GM12878 (cell line): ENCODE measurements at regions not wholly inside any gene's neighbourhood (a gene's known extent, or its start where the extent isn't known, plus 50 kb on each side); places are given as distances from the start of the nearest gene placed in this dataset.

Experiments
- ATAC-seq: fragments of 200-7000 bp; cut with Tn5 transposase; 3 replicates; pipeline ENCODE4 v1.9.1; 2020; ENCODE audit warnings: mild to moderate bottlenecking, moderate library complexity
- BruUV-seq: library from RNA; stranded (reverse); fragments of 400-500 nt; replicated peaks from 2 replicates; lab custom pipeline; 2021; lab: Mats Ljungman, UMichigan
- CTCF ChIA-PET: fragments of 300-600 bp; sonication (Branson Sonifier 250); formaldehyde crosslinking; extraction: SDS; loops from one replicate; lab custom pipeline; 2021; ENCODE audit warnings: inconsistent platforms; lab: Yijun Ruan, JAX
- POLR2A ChIA-PET: fragments of 350-600 bp; formaldehyde crosslinking; extraction: SDS; loops from one replicate; lab custom pipeline; 2021; ENCODE audit warnings: inconsistent platforms; lab: Charles Lee
- RAD21 ChIA-PET: fragments of 300-600 bp; sonication (Branson Sonifier 250); formaldehyde crosslinking; loops from one replicate; lab custom pipeline; 2023; ENCODE audit warnings: antibody characterized with exemption; ENCODE audit not compliant: unreplicated experiment; lab: Charles Lee
- SMC1A ChIA-PET: fragments of 300-600 bp; sonication (Branson Sonifier 250); formaldehyde crosslinking; loops from one replicate; lab custom pipeline; 2023; ENCODE audit not compliant: unreplicated experiment, uncharacterized antibody; lab: Charles Lee
- DNase-seq: peaks from one replicate; pipeline ENCODE4 v3.0.0-alpha.2; 2011; ENCODE audit warnings: low read depth, low spot score
- FAIRE-seq: peaks from 3 replicates; lab custom pipeline; 2011; peaks lifted over from hg19 to GRCh38; lab: Jason Lieb, UNC
- H2AFZ ChIP-seq: 2 replicates; pipeline ENCODE4 v1.6.0; 2011; ENCODE audit warnings: low read depth, low read length, control low read depth; ENCODE audit not compliant: control insufficient read depth
- H3K27ac ChIP-seq: 2 replicates; pipeline ENCODE4 v1.5.1; 2011; ENCODE audit warnings: control low read depth; ENCODE audit not compliant: control insufficient read depth, insufficient read depth
- H3K27me3 ChIP-seq, 2 experiments: replicated peaks in 1 of 2; 2 replicates each; pipeline versions ENCODE4 v1.6.0 to v1.6.1; 2011; ENCODE audit warnings: low read length in 1 of 2; ENCODE audit not compliant: control insufficient read depth in 2 of 2, insufficient read depth in 2 of 2
- H3K36me3 ChIP-seq, 2 experiments: 2 replicates each; pipeline ENCODE4 v1.5.1; 2011; ENCODE audit warnings: low read length in 1 of 2; ENCODE audit not compliant: control insufficient read depth in 2 of 2, insufficient read depth in 2 of 2
- H3K4me1 ChIP-seq: 2 replicates; pipeline ENCODE4 v1.6.1; 2011; ENCODE audit warnings: mild to moderate bottlenecking, low read length, moderate library complexity, mixed read lengths; ENCODE audit not compliant: control insufficient read depth, insufficient read depth
- H3K4me2 ChIP-seq: 2 replicates; pipeline ENCODE4 v1.6.0; 2011; ENCODE audit warnings: control low read depth; ENCODE audit not compliant: control insufficient read depth, insufficient read depth
- H3K4me3 ChIP-seq: fragments of 200-600 bp; sonication (generic); 2 replicates; pipeline ENCODE4 v1.5.1; 2016
- H3K79me2 ChIP-seq: 2 replicates; pipeline ENCODE4 v1.6.0; 2011; ENCODE audit warnings: low read length; ENCODE audit not compliant: control insufficient read depth, insufficient read depth
- H3K9ac ChIP-seq: 2 replicates; pipeline ENCODE4 v1.8.0; 2011; ENCODE audit warnings: low read length, control low read depth, mixed read lengths; ENCODE audit not compliant: control insufficient read depth, insufficient read depth
- H3K9me3 ChIP-seq: replicated peaks from 3 replicates; pipeline ENCODE4 v1.5.1; 2011; ENCODE audit warnings: mild to moderate bottlenecking, low read length; ENCODE audit not compliant: control insufficient read depth, insufficient read depth
- H4K20me1 ChIP-seq: 2 replicates; pipeline ENCODE4 v1.6.0; 2011; ENCODE audit not compliant: control insufficient read depth, insufficient read depth
- CBX5 ChIP-seq: sonication (generic); IDR thresholded peaks from 2 replicates; pipeline ENCODE4 v1.6.1; 2016; ENCODE audit warnings: low read depth, moderate library complexity, mild to moderate bottlenecking, inconsistent platforms
- CEBPZ ChIP-seq: fragments of 150-350 bp; IDR thresholded peaks from 2 replicates; pipeline ENCODE4 v1.6.1; 2016; ENCODE audit warnings: low read depth, low read length
- GATAD2B ChIP-seq: fragments of 450-650 bp; conservative IDR thresholded peaks from 2 replicates; pipeline ENCODE4 v1.6.1; 2017; ENCODE audit warnings: low read depth, mild to moderate bottlenecking, moderate library complexity
- IKZF2 ChIP-seq, 2 experiments: fragments of 450-650 bp; IDR thresholded peaks; 2 replicates each; pipeline ENCODE4 v1.6.1; 2017; ENCODE audit warnings: mild to moderate bottlenecking in 2 of 2, moderate library complexity in 2 of 2
- ZBTB4 ChIP-seq: fragments of 450-650 bp; formaldehyde crosslinking; IDR thresholded peaks from 2 replicates; pipeline ENCODE4 v1.4.0; 2022; ENCODE audit warnings: mild to moderate bottlenecking, moderate library complexity
- WGBS: methylation state at CpG from one replicate; pipeline ENCODE4 v1.1.6; 2016; ENCODE audit warnings: low lambda C conversion rate; ENCODE audit not compliant: insufficient replicate concordance, insufficient coverage; ENCODE audit errors: missing lambda C conversion rate; 5-methylcytosine and 5-hydroxymethylcytosine counted together
- in situ Hi-C: fragments of 300-500 bp; cut with MboI; formaldehyde crosslinking; loops from 9 replicates; pipeline ENCODE4 v1.14.3; 2018; ENCODE audit warnings: mixed read lengths
- intact Hi-C: fragments of 100-400 bp; cut with micrococcal nuclease; formaldehyde crosslinking; loops from one replicate; pipeline ENCODE4 v1.14.2; 2022; ENCODE audit not compliant: unreplicated experiment
- TF ChIP-seq, protein P1 (sequence below), 3 experiments: IDR thresholded peaks in 2 of 3; conservative IDR thresholded peaks in 1 of 3; 2 replicates each; pipeline ENCODE4 v1.5.1; 2011; ENCODE audit warnings: low read depth in 3 of 3, low read length in 3 of 3, mild to moderate bottlenecking in 3 of 3, control low read depth in 2 of 3, moderate library complexity in 2 of 3, inconsistent platforms in 1 of 3, mixed read lengths in 1 of 3; ENCODE audit not compliant: control insufficient read depth in 2 of 3, insufficient read depth in 1 of 3; ENCODE audit errors: extremely low read depth in 1 of 3

DNA sequence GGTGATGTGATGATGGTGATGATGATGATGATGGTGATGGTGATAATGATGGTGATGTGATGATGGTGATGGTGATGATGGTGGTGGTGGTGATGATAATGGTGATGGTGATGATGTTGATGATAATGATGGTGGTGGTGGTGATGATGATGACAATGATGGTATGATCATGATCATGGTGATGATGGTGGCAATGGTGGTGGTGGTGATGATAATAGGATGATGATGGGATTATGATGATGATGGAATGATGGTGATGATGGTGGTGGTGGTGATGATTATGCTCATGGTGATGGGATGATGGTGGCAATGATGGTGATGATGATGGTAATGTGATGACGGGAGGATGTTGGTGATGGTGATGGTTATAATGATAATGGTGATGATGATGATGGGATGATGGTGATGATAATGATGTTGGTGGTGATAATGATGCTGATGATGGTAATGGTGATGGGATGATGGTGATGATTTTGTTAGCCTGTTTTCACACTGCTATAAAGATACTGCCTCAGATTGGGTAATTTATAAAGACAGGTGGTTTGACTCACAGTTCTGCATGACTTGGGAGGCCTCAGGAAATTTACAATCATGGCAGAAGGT is 314.8 kb upstream of the SFSWAP start:
- no peak overlapping the region for H3K27ac ChIP-seq
- ChIA-PET CTCF (no interaction called here), SMC1A (no interaction called here), POLR2A (no interaction called here), RAD21 (no interaction called here)
- no peak overlapping the region for H3K9ac ChIP-seq
- DNase-seq, result no peak
- no peaks in the 10 kb centered on the region for H3K4me1 ChIP-seq
- TF ChIP-seq GATAD2B, result no peak
- no peak overlapping the region for H2AFZ ChIP-seq
- H3K27me3 ChIP-seq, result no peaks in the 10 kb centered on the region
- no peaks in the 10 kb centered on the region for H3K36me3 ChIP-seq
- no peak overlapping the region for H3K4me3 ChIP-seq
- no peak for FAIRE-seq
- no peaks in the 10 kb centered on the region for H3K79me2 ChIP-seq
- 60% methylated on average over 1 of the region's 1 CpG for WGBS
- no peak overlapping the region for H3K4me2 ChIP-seq
- ATAC-seq, result no peak
- in situ Hi-C loops, result no loop called here
- BruUV-seq, result no TSS peak
- H4K20me1 ChIP-seq, result no peaks in the 10 kb centered on the region
- intact Hi-C loops, result no loop called here
- H3K9me3 ChIP-seq, result peaks cover 2% of the 10 kb centered on the region; the same call in 2 of the 3 replicates

DNA sequence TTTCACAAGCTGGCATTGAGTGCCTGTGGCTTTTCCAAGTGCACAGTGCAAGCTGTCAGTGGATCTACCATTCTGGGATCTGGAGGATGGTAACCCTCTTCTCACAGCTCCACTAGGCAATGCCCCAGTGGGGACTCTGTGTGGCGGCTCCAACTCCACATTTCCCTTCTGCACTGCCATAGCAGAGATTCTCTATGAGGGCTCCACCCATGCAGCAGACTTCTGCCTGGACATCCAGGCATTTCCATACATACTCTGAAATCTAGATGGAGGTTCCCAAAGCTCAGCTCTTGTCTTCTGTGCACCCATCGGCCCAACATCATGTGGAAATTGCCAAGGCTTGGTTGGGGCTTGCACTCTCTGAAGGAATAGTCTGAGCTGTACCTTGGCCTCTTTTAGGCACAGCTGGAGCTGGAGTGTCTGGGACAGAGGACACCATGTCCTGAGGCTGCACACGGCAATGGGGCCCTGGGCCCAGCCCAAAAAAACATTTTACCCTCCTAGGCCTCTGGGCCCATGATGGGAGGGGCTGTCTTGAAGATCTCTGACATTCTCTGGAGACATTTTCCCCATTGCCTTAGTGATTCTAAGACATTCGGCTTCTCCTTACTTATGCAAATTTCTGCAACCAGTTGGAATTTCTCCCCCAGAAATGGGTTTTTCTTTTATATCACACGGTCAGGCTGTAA is 313.3 kb upstream of the SFSWAP start:
- intact Hi-C loops (no loop called here), in situ Hi-C loops (no loop called here)
- SMC1A ChIA-PET, result interaction anchor here (1.0 kb wide), 1 partner anchor 138 kb away, joined by 4 read pairs; no protein-coding TSS in a partner anchor
- TF ChIP-seq ZBTB4 (CRISPR knock-in tag) (no peak), IKZF2 (IDR thresholded peaks at IDR 0.05) (no peak), CEBPZ (no peak), CBX5 (0 out of 2 replicates have a peak, but pooled peaks have one; percentile 22)
- TF ChIP-seq, protein P1, sequence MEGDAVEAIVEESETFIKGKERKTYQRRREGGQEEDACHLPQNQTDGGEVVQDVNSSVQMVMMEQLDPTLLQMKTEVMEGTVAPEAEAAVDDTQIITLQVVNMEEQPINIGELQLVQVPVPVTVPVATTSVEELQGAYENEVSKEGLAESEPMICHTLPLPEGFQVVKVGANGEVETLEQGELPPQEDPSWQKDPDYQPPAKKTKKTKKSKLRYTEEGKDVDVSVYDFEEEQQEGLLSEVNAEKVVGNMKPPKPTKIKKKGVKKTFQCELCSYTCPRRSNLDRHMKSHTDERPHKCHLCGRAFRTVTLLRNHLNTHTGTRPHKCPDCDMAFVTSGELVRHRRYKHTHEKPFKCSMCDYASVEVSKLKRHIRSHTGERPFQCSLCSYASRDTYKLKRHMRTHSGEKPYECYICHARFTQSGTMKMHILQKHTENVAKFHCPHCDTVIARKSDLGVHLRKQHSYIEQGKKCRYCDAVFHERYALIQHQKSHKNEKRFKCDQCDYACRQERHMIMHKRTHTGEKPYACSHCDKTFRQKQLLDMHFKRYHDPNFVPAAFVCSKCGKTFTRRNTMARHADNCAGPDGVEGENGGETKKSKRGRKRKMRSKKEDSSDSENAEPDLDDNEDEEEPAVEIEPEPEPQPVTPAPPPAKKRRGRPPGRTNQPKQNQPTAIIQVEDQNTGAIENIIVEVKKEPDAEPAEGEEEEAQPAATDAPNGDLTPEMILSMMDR (IDR thresholded peaks at IDR 0.05 in 2 of 3, conservative IDR thresholded peaks at IDR 0.05 in 1 of 3; ENCODE audit: control insufficient read depth in 2 of 3, extremely low read depth in 1 of 3, insufficient read depth in 1 of 3, low read depth in 3 of 3, low read length in 3 of 3), result no peak

More for the DNA sequence above, 313.3 kb upstream of the SFSWAP start:
- 21% methylated on average over 5 of the region's 5 CpGs for WGBS
- BruUV-seq, result no TSS peak
- no peaks in the 10 kb centered on the region for H3K4me1 ChIP-seq
- FAIRE-seq (no peak), DNase-seq (no peak), ATAC-seq (no peak)
- no peak overlapping the region for H3K4me2 ChIP-seq
- ChIA-PET CTCF (interaction anchor here (0.6 kb wide), 1 partner anchor 137 kb away, joined by 3 read pairs; no protein-coding TSS in a partner anchor), RAD21 (no interaction called here), POLR2A (no interaction called here)
- no peaks in the 10 kb centered on the region for H3K27me3 ChIP-seq
- no peaks in the 10 kb centered on the region for H4K20me1 ChIP-seq
- no peak overlapping the region for H3K4me3 ChIP-seq
- peaks cover 2% of the 10 kb centered on the region; the same call in 2 of the 3 replicates for H3K9me3 ChIP-seq
- no peak overlapping the region for H3K27ac ChIP-seq
- no peak overlapping the region for H2AFZ ChIP-seq
- H3K79me2 ChIP-seq, result no peaks in the 10 kb centered on the region
- H3K9ac ChIP-seq, result no peak overlapping the region
- H3K36me3 ChIP-seq, result no peaks in the 10 kb centered on the region
